ENCODE measurements at regions not wholly inside any gene's neighbourhood (a gene's known extent, or its start where the extent isn't known, plus 50 kb on each side); places are given as distances from the start of the nearest gene placed in this dataset.

GRCh38 chr15:93954985-93955571 is 276.3 kb upstream of the MCTP2 start:
- TF ChIP-seq, protein P1, sequence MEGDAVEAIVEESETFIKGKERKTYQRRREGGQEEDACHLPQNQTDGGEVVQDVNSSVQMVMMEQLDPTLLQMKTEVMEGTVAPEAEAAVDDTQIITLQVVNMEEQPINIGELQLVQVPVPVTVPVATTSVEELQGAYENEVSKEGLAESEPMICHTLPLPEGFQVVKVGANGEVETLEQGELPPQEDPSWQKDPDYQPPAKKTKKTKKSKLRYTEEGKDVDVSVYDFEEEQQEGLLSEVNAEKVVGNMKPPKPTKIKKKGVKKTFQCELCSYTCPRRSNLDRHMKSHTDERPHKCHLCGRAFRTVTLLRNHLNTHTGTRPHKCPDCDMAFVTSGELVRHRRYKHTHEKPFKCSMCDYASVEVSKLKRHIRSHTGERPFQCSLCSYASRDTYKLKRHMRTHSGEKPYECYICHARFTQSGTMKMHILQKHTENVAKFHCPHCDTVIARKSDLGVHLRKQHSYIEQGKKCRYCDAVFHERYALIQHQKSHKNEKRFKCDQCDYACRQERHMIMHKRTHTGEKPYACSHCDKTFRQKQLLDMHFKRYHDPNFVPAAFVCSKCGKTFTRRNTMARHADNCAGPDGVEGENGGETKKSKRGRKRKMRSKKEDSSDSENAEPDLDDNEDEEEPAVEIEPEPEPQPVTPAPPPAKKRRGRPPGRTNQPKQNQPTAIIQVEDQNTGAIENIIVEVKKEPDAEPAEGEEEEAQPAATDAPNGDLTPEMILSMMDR (IDR thresholded peaks at IDR 0.05): no peak
- no peak for TF ChIP-seq POLR2A (IDR thresholded peaks at IDR 0.05)
- no peak for DNase-seq
- H3K27ac ChIP-seq: no peak overlapping the region
- H3K4me3 ChIP-seq: no peak overlapping the region
- H3K9me3 ChIP-seq: no peaks in the 10 kb centered on the region
- H3K27me3 ChIP-seq: no peaks in the 10 kb centered on the region
- 69 to 71% methylated on average over 8 of the region's 8 CpGs for WGBS, 2 donors
- no peaks in the 10 kb centered on the region for H3K36me3 ChIP-seq (ENCODE audit: low read depth, missing control alignments)
- no peaks in the 10 kb centered on the region for H3K4me1 ChIP-seq
- intact Hi-C loops (cut with DNase I; ENCODE audit: low total_unique reads): no loop called here

GRCh38 chr15:93948726-93949125 is 282.6 kb upstream of the MCTP2 start:
- WGBS, 2 donors: 19 to 29% methylated on average over 8 of the region's 8 CpGs
- Histone ChIP-seq H3K4me1 (peaks cover 4% of the 10 kb centered on the region), H3K36me3 (ENCODE audit: low read depth, missing control alignments) (no peaks in the 10 kb centered on the region), H3K27me3 (no peaks in the 10 kb centered on the region), H3K9me3 (no peaks in the 10 kb centered on the region), H3K4me3 (no peak overlapping the region), H3K27ac (no peak overlapping the region)
- intact Hi-C loops (cut with DNase I; ENCODE audit: low total_unique reads): no loop called here
- TF ChIP-seq POLR2A (IDR thresholded peaks at IDR 0.05): no peak
- DNase-seq: no peak

DNA sequence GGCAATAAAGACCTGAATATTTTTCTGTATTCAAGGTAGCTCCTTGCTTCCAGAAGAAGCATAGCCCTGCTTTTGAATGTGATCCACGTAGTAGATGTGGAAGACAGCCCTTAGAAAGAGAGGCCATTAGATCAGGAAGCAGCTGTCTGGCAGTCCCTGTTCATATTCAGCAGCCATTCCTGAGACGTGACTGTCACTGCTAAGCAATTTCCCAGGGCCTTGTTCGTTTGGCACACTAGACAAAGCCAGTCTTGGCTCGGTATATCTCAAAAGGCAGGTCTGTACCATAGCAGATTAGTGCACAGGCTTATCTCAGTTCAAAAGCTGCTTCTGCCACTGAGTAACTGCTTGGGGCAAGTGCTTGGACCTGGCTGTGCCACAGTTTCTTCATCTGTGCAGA is 287.8 kb upstream of the MCTP2 start:
- 65 to 73% methylated on average over 4 of the region's 4 CpGs for WGBS, 2 donors

GRCh38 chr15:93942269-93942694 is 289.1 kb upstream of the MCTP2 start:
- Histone ChIP-seq H3K9me3 (no peaks in the 10 kb centered on the region), H3K36me3 (ENCODE audit: low read depth, missing control alignments) (no peaks in the 10 kb centered on the region), H3K27ac (no peak overlapping the region), H3K27me3 (no peaks in the 10 kb centered on the region), H3K4me1 (no peaks in the 10 kb centered on the region), H3K4me3 (no peak overlapping the region)
- intact Hi-C loops (cut with DNase I; ENCODE audit: low total_unique reads): no loop called here
- WGBS, 2 donors: 43 to 61% methylated on average over 2 of the region's 2 CpGs
- TF ChIP-seq, protein P1 (IDR thresholded peaks at IDR 0.05): no peak
- no peak for TF ChIP-seq POLR2A (IDR thresholded peaks at IDR 0.05)
- no peak for DNase-seq

More for the DNA sequence above, 287.8 kb upstream of the MCTP2 start:
- intact Hi-C loops (cut with DNase I; ENCODE audit: low total_unique reads): no loop called here
- H3K27ac ChIP-seq: no peak overlapping the region
- no peak for TF ChIP-seq POLR2A (IDR thresholded peaks at IDR 0.05)
- TF ChIP-seq, protein P1 (IDR thresholded peaks at IDR 0.05): no peak
- no peaks in the 10 kb centered on the region for H3K27me3 ChIP-seq
- H3K36me3 ChIP-seq (ENCODE audit: low read depth, missing control alignments): no peaks in the 10 kb centered on the region
- DNase-seq: no peak
- H3K4me3 ChIP-seq: no peak overlapping the region
- no peaks in the 10 kb centered on the region for H3K4me1 ChIP-seq
- no peaks in the 10 kb centered on the region for H3K9me3 ChIP-seq

DNA sequence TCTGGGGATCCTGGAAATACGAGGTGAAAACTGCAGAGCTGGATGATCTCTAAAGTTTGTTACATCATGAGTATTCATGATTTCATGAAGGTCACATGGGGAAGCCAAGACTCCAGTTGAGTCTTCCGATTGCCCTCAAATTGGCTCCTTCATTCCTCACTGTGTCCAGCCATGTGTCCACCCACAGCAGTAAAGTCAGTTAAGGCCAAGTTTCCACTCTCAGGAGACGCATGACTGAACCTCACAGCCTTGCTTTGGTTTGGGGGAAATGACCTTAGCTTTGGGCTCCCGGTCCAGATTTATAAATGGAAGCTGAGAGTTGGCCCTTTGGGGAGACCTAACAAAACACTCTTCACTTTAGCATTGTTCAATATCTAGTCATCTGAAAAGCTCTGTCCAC is 289.7 kb upstream of the MCTP2 start:
- no peak for TF ChIP-seq POLR2A (IDR thresholded peaks at IDR 0.05)
- TF ChIP-seq, protein P1 (IDR thresholded peaks at IDR 0.05): no peak
- DNase-seq: no peak
- H3K27ac ChIP-seq: no peak overlapping the region
- no peaks in the 10 kb centered on the region for H3K36me3 ChIP-seq (ENCODE audit: low read depth, missing control alignments)
- 67 to 68% methylated on average over 4 of the region's 4 CpGs for WGBS, 2 donors
- H3K4me3 ChIP-seq: no peak overlapping the region
- no peaks in the 10 kb centered on the region for H3K4me1 ChIP-seq
- H3K9me3 ChIP-seq: no peaks in the 10 kb centered on the region
- H3K27me3 ChIP-seq: no peaks in the 10 kb centered on the region
- intact Hi-C loops (cut with DNase I; ENCODE audit: low total_unique reads): no loop called here

All from testis (tissue), 2 donors.